ENCODE measurements at regions not wholly inside any gene's neighbourhood (a gene's known extent, or its start where the extent isn't known, plus 50 kb on each side); places are given as distances from the start of the nearest gene placed in this dataset.

DNA sequence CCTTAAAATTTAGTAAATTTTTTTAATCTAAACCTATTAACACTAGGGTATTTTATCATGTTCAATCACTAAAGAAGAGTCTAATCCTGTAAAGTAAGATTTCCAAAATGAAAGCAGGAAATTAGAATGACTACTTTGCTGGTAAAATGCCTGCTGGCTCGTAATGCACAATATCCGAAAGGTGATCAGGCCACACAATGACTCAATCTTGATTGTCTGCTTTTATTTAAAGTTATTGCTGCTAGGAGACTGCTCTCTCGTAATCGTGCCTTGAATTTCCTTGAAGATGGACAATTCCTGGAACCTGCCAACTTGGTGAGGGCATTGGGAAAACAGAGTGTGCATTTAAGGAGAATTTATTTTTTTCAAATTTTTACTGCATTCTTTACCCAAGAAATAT is 1786.5 kb upstream of the RAG2 start:
- 97% methylated on average over 3 to 4 of the region's 4 CpGs for WGBS, 2 experiments (ENCODE audit: insufficient coverage in 1 of 2, insufficient read length in 1 of 2)

DNA sequence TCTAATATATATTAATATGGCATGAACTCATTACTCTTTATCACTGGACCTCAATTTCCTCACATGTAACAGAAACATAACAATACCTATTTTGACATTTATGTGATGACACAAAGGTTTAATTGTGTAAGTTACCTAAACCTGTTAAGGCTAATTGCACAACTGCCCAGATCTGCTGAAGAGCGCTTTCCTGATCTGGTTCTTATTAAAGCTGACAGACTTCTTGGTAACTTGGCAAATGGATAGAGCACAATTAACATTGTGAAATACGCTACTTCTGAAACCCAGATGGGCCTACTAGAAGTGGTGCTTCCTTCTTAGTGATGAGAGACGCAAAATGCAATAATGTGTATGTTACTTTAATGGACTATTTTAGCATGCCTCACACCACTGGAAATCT is 1767.2 kb upstream of the RAG2 start:
- Mint-ChIP-seq H3K9me3 (no peaks in the 10 kb centered on the region), H3K36me3 (ENCODE audit: low read depth) (no peaks in the 10 kb centered on the region), H3K27me3 (ENCODE audit: insufficient read depth) (no peaks in the 10 kb centered on the region), H3K4me1 (no peaks in the 10 kb centered on the region), H3K4me3 (no peak overlapping the region), H3K27ac (no peak overlapping the region)
- no peak for DNase-seq
- H3K36me3 ChIP-seq (ENCODE audit: control insufficient read depth, insufficient read depth, low read length): no peaks in the 10 kb centered on the region
- H3K27me3 ChIP-seq (ENCODE audit: control insufficient read depth, insufficient read depth, low read length, poor library complexity, severe bottlenecking): no peaks in the 10 kb centered on the region
- H3K4me3 ChIP-seq (ENCODE audit: low read length): no peak overlapping the region
- no peak overlapping the region for H3K9ac ChIP-seq (ENCODE audit: extremely low read depth, low read length, poor library complexity, severe bottlenecking)
- TF ChIP-seq, protein P1, sequence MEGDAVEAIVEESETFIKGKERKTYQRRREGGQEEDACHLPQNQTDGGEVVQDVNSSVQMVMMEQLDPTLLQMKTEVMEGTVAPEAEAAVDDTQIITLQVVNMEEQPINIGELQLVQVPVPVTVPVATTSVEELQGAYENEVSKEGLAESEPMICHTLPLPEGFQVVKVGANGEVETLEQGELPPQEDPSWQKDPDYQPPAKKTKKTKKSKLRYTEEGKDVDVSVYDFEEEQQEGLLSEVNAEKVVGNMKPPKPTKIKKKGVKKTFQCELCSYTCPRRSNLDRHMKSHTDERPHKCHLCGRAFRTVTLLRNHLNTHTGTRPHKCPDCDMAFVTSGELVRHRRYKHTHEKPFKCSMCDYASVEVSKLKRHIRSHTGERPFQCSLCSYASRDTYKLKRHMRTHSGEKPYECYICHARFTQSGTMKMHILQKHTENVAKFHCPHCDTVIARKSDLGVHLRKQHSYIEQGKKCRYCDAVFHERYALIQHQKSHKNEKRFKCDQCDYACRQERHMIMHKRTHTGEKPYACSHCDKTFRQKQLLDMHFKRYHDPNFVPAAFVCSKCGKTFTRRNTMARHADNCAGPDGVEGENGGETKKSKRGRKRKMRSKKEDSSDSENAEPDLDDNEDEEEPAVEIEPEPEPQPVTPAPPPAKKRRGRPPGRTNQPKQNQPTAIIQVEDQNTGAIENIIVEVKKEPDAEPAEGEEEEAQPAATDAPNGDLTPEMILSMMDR (conservative IDR thresholded peaks at IDR 0.05): no peak
- WGBS, 2 experiments (ENCODE audit: insufficient coverage in 1 of 2, insufficient read length in 1 of 2): 94 to 99% methylated on average over 2 to 3 of the region's 3 CpGs
- H3K27ac ChIP-seq (ENCODE audit: low read depth, low read length): no peak overlapping the region
- no peaks in the 10 kb centered on the region for H3K4me1 ChIP-seq (ENCODE audit: control insufficient read depth, insufficient read depth, low read length)
- H3K9me3 ChIP-seq (ENCODE audit: control insufficient read depth, low read length): no peaks in the 10 kb centered on the region

More for the DNA sequence above, 1786.5 kb upstream of the RAG2 start:
- H3K36me3 ChIP-seq (ENCODE audit: control insufficient read depth, insufficient read depth, low read length): no peaks in the 10 kb centered on the region
- no peak overlapping the region for H3K9ac ChIP-seq (ENCODE audit: extremely low read depth, low read length, poor library complexity, severe bottlenecking)
- no peaks in the 10 kb centered on the region for H3K4me1 ChIP-seq (ENCODE audit: control insufficient read depth, insufficient read depth, low read length)
- no peak for DNase-seq
- H3K9me3 ChIP-seq (ENCODE audit: control insufficient read depth, low read length): no peaks in the 10 kb centered on the region
- Mint-ChIP-seq H3K36me3 (ENCODE audit: low read depth) (no peaks in the 10 kb centered on the region), H3K4me3 (no peak overlapping the region), H3K4me1 (peaks cover 8% of the 10 kb centered on the region), H3K9me3 (no peaks in the 10 kb centered on the region), H3K27ac (no peak overlapping the region), H3K27me3 (ENCODE audit: insufficient read depth) (no peaks in the 10 kb centered on the region)
- no peak overlapping the region for H3K27ac ChIP-seq (ENCODE audit: low read depth, low read length)
- no peak overlapping the region for H3K4me3 ChIP-seq (ENCODE audit: low read length)
- TF ChIP-seq, protein P1 (conservative IDR thresholded peaks at IDR 0.05): no peak
- no peaks in the 10 kb centered on the region for H3K27me3 ChIP-seq (ENCODE audit: control insufficient read depth, insufficient read depth, low read length, poor library complexity, severe bottlenecking)

DNA sequence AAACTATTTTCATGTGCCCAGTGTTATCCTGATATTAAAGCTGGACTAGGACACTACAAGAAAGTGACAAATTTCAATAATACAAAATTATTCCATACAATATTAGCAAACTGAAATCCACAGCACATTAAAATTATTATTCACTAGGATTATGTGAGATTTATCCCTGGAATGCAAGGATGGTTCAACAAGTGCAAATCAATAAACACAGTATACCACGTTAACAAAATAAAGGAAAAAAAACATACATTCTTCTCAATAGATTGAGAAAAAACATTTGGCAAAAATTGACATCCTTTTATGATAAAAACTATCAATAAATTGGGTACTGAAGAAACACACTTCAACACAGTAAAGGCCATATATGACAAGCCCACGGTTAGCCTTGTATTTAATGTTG is 1758.2 kb upstream of the RAG2 start:
- no peaks in the 10 kb centered on the region for H3K4me1 ChIP-seq (ENCODE audit: control insufficient read depth, insufficient read depth, low read length)
- H3K9me3 ChIP-seq (ENCODE audit: control insufficient read depth, low read length): peaks cover 18% of the 10 kb centered on the region
- H3K27ac ChIP-seq (ENCODE audit: low read depth, low read length): no peak overlapping the region
- H3K9ac ChIP-seq (ENCODE audit: extremely low read depth, low read length, poor library complexity, severe bottlenecking): no peak overlapping the region
- no peak overlapping the region for H3K4me3 Mint-ChIP-seq
- H3K27me3 ChIP-seq (ENCODE audit: control insufficient read depth, insufficient read depth, low read length, poor library complexity, severe bottlenecking): no peaks in the 10 kb centered on the region
- DNase-seq: no peak
- 80% methylated on average over 1 of the region's 2 CpGs; no CpG with 5 or more reads in 1 of the 2 experiments for whole genome bisulfite sequencing, 2 experiments (ENCODE audit: insufficient coverage in 1 of 2, insufficient read length in 1 of 2)
- H3K27me3 Mint-ChIP-seq (ENCODE audit: insufficient read depth): no peaks in the 10 kb centered on the region
- no peaks in the 10 kb centered on the region for H3K4me1 Mint-ChIP-seq
- no peak overlapping the region for H3K27ac Mint-ChIP-seq
- H3K36me3 Mint-ChIP-seq (ENCODE audit: low read depth): no peaks in the 10 kb centered on the region
- H3K9me3 Mint-ChIP-seq: peaks cover 11% of the 10 kb centered on the region
- no peak overlapping the region for H3K4me3 ChIP-seq (ENCODE audit: low read length)
- no peaks in the 10 kb centered on the region for H3K36me3 ChIP-seq (ENCODE audit: control insufficient read depth, insufficient read depth, low read length)
- TF ChIP-seq, protein P1 (conservative IDR thresholded peaks at IDR 0.05): no peak
